Ishikawa (cell line): ENCODE measurements at regions not wholly inside any gene's neighbourhood (a gene's known extent, or its start where the extent isn't known, plus 50 kb on each side); places are given as distances from the start of the nearest gene placed in this dataset.

Experiments used
- CEBPB ChIP-seq: IDR thresholded peaks from 2 replicates; pipeline ENCODE4 v1.6.1; 2012
- CREB1 ChIP-seq: IDR thresholded peaks from 2 replicates; pipeline ENCODE4 v1.6.1; 2012; ENCODE audit warnings: low read depth
- EGR1 ChIP-seq: IDR thresholded peaks from 2 replicates; pipeline ENCODE4 v1.6.1; 2012
- EP300 ChIP-seq: IDR thresholded peaks from 2 replicates; pipeline ENCODE4 v1.6.1; 2012; ENCODE audit warnings: borderline replicate concordance
- FOXM1 ChIP-seq: IDR thresholded peaks from 2 replicates; pipeline ENCODE4 v1.6.1; 2012; ENCODE audit warnings: low read depth, borderline replicate concordance
- NFIC ChIP-seq: IDR thresholded peaks from 2 replicates; pipeline ENCODE4 v1.6.1; 2012
- RAD21 ChIP-seq: IDR thresholded peaks from 2 replicates; pipeline ENCODE4 v1.6.1; 2012; ENCODE audit warnings: low read depth
- TAF1 ChIP-seq: IDR thresholded peaks from 2 replicates; pipeline ENCODE4 v1.6.1; 2012; ENCODE audit warnings: low read depth, mild to moderate bottlenecking
- TCF12 ChIP-seq: IDR thresholded peaks from 2 replicates; pipeline ENCODE4 v1.6.1; 2012; ENCODE audit warnings: low read depth
- TEAD4 ChIP-seq: IDR thresholded peaks from 2 replicates; pipeline ENCODE4 v1.6.1; 2012
- USF1 ChIP-seq: IDR thresholded peaks from 2 replicates; pipeline ENCODE4 v1.6.1; 2012
- YY1 ChIP-seq: IDR thresholded peaks from 2 replicates; pipeline ENCODE4 v1.6.1; 2012; ENCODE audit warnings: low read depth
- ZBTB7A ChIP-seq: IDR thresholded peaks from 2 replicates; pipeline ENCODE4 v1.6.1; 2012; ENCODE audit warnings: low read depth
- TF ChIP-seq, protein P1 (sequence below): IDR thresholded peaks from 2 replicates; pipeline ENCODE4 v1.6.1; 2012; ENCODE audit warnings: low read depth, mild to moderate bottlenecking
- TF ChIP-seq, protein P2 (sequence below): IDR thresholded peaks from 2 replicates; pipeline ENCODE4 v1.6.1; 2012

- TF ChIP-seq TEAD4 (no peak), TCF12 (no peak), YY1 (no peak), ZBTB7A (no peak), FOXM1 (no peak), NFIC (no peak), EP300 (no peak), TAF1 (no peak), CREB1 (no peak), CEBPB (no peak), EGR1 (no peak), RAD21 (no peak), USF1 (no peak)
- TF ChIP-seq, protein P1, sequence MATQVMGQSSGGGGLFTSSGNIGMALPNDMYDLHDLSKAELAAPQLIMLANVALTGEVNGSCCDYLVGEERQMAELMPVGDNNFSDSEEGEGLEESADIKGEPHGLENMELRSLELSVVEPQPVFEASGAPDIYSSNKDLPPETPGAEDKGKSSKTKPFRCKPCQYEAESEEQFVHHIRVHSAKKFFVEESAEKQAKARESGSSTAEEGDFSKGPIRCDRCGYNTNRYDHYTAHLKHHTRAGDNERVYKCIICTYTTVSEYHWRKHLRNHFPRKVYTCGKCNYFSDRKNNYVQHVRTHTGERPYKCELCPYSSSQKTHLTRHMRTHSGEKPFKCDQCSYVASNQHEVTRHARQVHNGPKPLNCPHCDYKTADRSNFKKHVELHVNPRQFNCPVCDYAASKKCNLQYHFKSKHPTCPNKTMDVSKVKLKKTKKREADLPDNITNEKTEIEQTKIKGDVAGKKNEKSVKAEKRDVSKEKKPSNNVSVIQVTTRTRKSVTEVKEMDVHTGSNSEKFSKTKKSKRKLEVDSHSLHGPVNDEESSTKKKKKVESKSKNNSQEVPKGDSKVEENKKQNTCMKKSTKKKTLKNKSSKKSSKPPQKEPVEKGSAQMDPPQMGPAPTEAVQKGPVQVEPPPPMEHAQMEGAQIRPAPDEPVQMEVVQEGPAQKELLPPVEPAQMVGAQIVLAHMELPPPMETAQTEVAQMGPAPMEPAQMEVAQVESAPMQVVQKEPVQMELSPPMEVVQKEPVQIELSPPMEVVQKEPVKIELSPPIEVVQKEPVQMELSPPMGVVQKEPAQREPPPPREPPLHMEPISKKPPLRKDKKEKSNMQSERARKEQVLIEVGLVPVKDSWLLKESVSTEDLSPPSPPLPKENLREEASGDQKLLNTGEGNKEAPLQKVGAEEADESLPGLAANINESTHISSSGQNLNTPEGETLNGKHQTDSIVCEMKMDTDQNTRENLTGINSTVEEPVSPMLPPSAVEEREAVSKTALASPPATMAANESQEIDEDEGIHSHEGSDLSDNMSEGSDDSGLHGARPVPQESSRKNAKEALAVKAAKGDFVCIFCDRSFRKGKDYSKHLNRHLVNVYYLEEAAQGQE: no peak
- TF ChIP-seq, protein P2, sequence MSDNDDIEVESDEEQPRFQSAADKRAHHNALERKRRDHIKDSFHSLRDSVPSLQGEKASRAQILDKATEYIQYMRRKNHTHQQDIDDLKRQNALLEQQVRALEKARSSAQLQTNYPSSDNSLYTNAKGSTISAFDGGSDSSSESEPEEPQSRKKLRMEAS: no peak
Observed at GRCh38 chr4:18155067-18156041, 133.8 kb upstream of the LCORL start.

GRCh38 chr4:18138076-18138665, 116.6 kb upstream of the LCORL start:
- TF ChIP-seq, protein P2: no peak
- TF ChIP-seq YY1: no peak
- TF ChIP-seq TAF1: no peak
- TF ChIP-seq FOXM1: no peak
- no peak for TF ChIP-seq ZBTB7A
- no peak for TF ChIP-seq CEBPB
- TF ChIP-seq NFIC: no peak
- no peak for TF ChIP-seq USF1
- TF ChIP-seq, protein P1: no peak
- no peak for TF ChIP-seq CREB1
- no peak for TF ChIP-seq EGR1
- no peak for TF ChIP-seq TCF12
- TF ChIP-seq RAD21: no peak
- TF ChIP-seq EP300: no peak
- no peak for TF ChIP-seq TEAD4

- TF ChIP-seq TEAD4 (no peak), NFIC (no peak), ZBTB7A (no peak)
Observed at GRCh38 chr4:18134111-18134510, 112.6 kb upstream of the LCORL start.

DNA sequence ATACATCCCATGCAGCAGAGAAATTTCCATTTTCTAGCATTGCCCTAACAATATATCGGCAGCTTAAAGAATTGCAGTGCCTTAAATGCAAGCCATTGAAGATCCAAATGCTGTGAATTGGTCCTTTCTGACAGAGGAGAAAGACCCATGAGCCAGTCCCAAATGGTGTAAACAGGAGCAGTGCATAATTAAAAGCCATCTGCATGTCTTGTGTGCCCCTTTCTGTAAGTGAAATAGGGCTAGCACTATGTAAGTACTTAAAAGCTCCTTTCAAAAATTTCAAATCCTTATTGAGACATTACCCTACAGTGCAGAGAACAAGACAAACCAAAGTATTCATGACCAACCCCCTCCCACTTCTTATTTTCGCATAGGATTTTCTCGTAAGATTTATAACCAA, 108.7 kb upstream of the LCORL start:
- TF ChIP-seq, protein P1: no peak
- TF ChIP-seq EP300 (no peak), FOXM1 (no peak), YY1 (no peak), CEBPB (no peak), TAF1 (no peak), RAD21 (no peak), EGR1 (no peak), TCF12 (no peak), CREB1 (no peak), NFIC (no peak), ZBTB7A (no peak)
- TF ChIP-seq, protein P2: no peak
